Ectodermal cell (in vitro differentiated cells): ENCODE measurements at regions not wholly inside any gene's neighbourhood (a gene's known extent, or its start where the extent isn't known, plus 50 kb on each side); places are given as distances from the start of the nearest gene placed in this dataset.

Source experiments
- H3K27ac ChIP-seq: 2 replicates; pipeline ENCODE4 v1.7.0; 2013; ENCODE audit warnings: mild to moderate bottlenecking, low read depth, low read length; ENCODE audit not compliant: insufficient read depth, poor library complexity, severe bottlenecking
- H3K27me3 ChIP-seq: 2 replicates; pipeline ENCODE4 v1.7.0; 2013; ENCODE audit warnings: mild to moderate bottlenecking, low read length; ENCODE audit not compliant: insufficient read depth, control insufficient read depth, poor library complexity, severe bottlenecking
- H3K36me3 ChIP-seq: one replicate; pipeline ENCODE4 v1.7.0; 2013; ENCODE audit warnings: low read length; ENCODE audit not compliant: control insufficient read depth, insufficient read depth
- H3K4me1 ChIP-seq: one replicate; pipeline ENCODE4 v1.7.0; 2013; ENCODE audit warnings: low read length; ENCODE audit not compliant: control insufficient read depth, insufficient read depth
- H3K4me3 ChIP-seq: 2 replicates; pipeline ENCODE4 v1.7.0; 2013; ENCODE audit warnings: low read depth, low read length, control low read depth; ENCODE audit not compliant: insufficient read depth
- H3K9me3 ChIP-seq: 2 replicates; pipeline ENCODE4 v1.7.0; 2013; ENCODE audit warnings: mild to moderate bottlenecking, low read length, moderate library complexity; ENCODE audit not compliant: control insufficient read depth
- WGBS, 2 experiments: methylation state at CpG; one replicate each; pipeline ENCODE4 v1.1.7; 2013; ENCODE audit warnings: missing lambda C conversion rate in 2 of 2; 5-methylcytosine and 5-hydroxymethylcytosine counted together

DNA sequence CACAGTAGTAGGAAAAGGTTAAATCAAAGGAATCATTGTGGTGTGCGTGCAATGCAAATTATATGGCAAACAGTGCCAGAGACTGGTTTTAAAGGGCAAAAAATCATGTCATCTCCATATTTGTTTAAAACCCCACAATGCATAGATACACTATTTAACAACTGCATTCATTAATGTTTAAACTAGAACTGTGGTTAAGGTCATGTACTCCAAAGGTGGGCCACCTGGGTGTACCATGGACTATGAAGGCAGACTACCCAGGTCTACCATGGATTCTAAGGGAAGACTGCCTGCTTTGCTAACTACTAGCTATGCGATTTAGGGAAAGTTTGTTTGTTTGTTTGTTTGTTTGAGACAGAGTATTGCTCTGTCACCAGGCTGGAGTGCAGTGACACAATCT lies 356.3 kb downstream of the ZEB2 start:
- H3K36me3 ChIP-seq, result no peaks in the 10 kb centered on the region
- no peaks in the 10 kb centered on the region for H3K9me3 ChIP-seq
- no peak overlapping the region for H3K4me3 ChIP-seq
- H3K27me3 ChIP-seq, result no peaks in the 10 kb centered on the region
- H3K27ac ChIP-seq, result no peak overlapping the region
- 98 to 100% methylated on average over 2 of the region's 2 CpGs for WGBS, 2 experiments
- H3K4me1 ChIP-seq, result no peaks in the 10 kb centered on the region

DNA sequence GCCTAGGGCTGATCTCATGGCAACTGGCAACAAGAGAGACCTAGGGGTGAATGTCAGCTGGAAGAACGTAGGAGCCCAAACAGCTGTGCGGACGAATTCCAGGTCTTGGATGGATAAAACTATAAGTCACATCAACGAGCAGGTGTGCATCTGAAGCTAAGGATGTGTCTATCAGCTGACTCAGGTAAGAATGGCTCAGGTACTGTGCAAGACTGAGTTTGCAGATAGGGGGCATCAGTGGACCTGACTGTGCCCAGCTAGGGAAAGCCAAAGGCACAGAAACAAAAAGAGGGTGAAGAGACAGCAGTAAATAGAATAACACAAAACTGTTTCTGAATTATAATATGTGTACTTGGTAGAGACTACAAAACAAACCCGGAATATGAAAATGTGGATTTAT lies 357.3 kb downstream of the ZEB2 start:
- Histone ChIP-seq H3K4me3 (no peak overlapping the region), H3K36me3 (no peaks in the 10 kb centered on the region), H3K27me3 (no peaks in the 10 kb centered on the region), H3K9me3 (no peaks in the 10 kb centered on the region), H3K27ac (no peak overlapping the region), H3K4me1 (no peaks in the 10 kb centered on the region)
- WGBS, 2 experiments, result 86 to 88% methylated on average over 4 of the region's 5 CpGs

DNA sequence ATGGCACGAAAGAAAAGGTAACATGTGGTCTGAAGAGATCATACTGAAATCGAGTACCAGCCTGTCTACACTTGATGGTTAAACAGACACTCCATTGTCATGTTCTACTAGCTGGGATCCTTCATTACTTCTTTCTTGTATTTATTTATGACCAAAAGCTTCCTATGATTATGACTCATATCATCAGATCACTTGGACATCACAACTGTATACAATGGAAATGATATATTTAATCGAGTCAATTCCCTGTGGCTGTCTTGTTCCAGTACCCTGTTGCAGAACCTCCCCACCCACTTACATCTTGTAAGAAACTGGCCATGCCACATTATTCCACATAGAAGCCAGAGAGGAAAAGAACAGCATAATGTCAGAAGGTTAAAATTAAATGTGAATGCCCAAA lies 358.9 kb downstream of the ZEB2 start:
- Histone ChIP-seq H3K36me3 (no peaks in the 10 kb centered on the region), H3K27ac (no peak overlapping the region), H3K4me1 (no peaks in the 10 kb centered on the region), H3K4me3 (no peak overlapping the region), H3K27me3 (no peaks in the 10 kb centered on the region), H3K9me3 (no peaks in the 10 kb centered on the region)
- WGBS, 2 experiments, result 98 to 100% methylated on average over 3 of the region's 3 CpGs

DNA sequence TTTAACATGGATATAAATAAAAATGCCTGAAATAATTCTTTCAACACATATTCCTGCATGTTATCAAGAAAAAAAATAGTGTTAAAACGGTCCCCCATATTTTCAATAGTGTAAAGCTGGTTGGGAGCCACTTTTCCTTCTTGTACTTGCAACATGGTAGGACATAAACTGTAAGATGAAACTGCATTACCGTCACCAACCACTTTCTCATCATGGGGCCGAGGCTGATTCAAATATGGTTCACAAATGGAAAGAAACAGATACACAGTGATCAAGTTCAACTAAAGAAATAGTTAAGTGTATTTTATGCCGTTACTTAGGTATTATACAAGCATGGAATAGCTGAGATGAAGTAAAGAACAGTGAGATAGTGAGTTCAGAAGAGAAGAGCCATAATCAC lies 360.7 kb downstream of the ZEB2 start:
- Histone ChIP-seq H3K27ac (no peak overlapping the region), H3K36me3 (no peaks in the 10 kb centered on the region), H3K27me3 (no peaks in the 10 kb centered on the region), H3K4me1 (no peaks in the 10 kb centered on the region), H3K9me3 (no peaks in the 10 kb centered on the region), H3K4me3 (no peak overlapping the region)
- 90 to 96% methylated on average over 4 of the region's 4 CpGs for WGBS, 2 experiments

DNA sequence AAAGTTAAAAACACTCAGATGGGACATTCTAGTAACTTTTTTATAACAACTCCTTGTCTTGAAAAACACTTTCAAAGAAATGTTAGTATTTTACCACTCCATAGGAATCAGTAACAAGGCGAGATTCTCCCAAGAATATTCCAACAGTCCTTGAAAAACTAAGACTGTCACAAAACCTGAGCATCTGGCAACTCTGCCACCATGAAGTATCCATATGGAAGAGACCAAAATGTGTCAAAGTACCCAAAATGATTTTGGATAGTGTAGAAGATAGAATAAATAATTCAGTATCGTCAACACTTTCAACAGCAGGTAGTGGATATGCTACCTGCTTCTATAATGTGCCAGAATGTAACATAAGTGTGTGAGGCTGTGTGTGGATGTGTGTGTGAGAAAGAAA lies 361.8 kb downstream of the ZEB2 start:
- Histone ChIP-seq H3K36me3 (no peaks in the 10 kb centered on the region), H3K27me3 (no peaks in the 10 kb centered on the region)
- WGBS, 2 experiments, result 93 to 95% methylated on average over 2 of the region's 2 CpGs

DNA sequence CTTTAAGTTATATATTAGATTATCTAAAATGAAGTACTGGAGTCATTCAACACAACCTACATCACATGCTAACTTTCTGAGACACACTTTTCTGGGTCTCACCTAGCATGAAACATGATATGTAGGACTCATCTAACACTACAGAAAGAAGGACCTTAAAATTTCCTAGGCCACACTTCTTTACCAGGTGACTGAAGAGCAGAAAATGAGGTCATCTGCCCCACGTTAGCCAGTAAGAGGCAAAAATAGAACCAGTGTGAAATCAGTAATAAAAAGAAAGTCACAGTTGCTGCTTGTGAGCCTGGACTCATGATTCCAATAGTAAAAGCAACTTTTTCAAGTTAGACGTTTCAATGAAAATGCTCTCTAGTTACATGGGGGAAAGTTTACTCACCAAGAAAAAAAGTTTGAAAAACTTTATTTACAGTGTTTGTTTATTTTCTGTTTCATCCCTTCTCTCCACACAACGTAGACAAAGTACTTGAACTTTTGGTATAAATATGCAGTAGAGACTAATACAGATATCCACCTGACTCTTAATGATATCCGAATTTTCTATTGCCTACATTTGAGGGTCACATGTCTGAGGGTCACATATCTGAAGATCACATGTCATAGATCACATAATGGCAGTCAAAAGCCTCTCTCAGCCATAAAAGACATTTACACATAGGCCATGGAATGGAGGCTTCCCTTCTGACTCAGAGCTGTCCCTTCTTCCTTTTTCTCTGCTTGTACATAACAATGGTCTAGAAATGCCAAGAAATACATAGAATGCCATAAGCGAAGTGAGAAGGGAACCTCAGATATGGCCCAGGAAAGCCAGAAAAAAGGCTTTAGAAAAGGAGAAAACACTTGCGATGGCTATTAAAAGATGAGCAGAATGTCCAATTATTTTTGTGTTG lies 362.9 kb downstream of the ZEB2 start:
- no peaks in the 10 kb centered on the region for H3K27me3 ChIP-seq
- H3K4me1 ChIP-seq, result no peaks in the 10 kb centered on the region
- no peak overlapping the region for H3K27ac ChIP-seq
- H3K36me3 ChIP-seq, result no peaks in the 10 kb centered on the region
- H3K4me3 ChIP-seq, result no peak overlapping the region
- WGBS, 2 experiments, result 91 to 92% methylated on average over 5 of the region's 6 CpGs
- no peaks in the 10 kb centered on the region for H3K9me3 ChIP-seq

More for the DNA sequence above, 361.8 kb downstream of the ZEB2 start:
- H3K4me3 ChIP-seq, result no peak overlapping the region
- no peaks in the 10 kb centered on the region for H3K9me3 ChIP-seq
- no peak overlapping the region for H3K27ac ChIP-seq
- H3K4me1 ChIP-seq, result no peaks in the 10 kb centered on the region

DNA sequence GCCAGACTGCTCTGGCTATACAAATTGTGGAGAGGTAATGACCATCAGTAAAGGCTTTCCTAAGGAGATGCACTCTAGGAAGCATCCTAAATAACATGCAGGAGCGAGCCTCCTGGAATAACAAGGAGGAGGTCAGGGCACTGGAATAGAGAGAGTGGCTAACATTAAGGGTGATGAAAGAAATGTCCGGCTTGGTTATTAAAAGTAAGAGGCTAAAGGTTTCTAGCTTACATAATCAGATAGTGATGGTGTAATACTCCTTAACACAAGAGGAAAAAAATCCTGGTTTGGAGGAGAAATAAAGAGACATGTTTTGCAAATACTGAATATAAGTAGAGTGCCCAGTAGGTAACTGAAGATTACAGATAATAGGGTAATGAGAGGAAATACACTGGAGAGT lies 365.7 kb downstream of the ZEB2 start:
- no peak overlapping the region for H3K27ac ChIP-seq
- no peaks in the 10 kb centered on the region for H3K9me3 ChIP-seq
- no peak overlapping the region for H3K4me3 ChIP-seq
- WGBS, 2 experiments, result 97 to 100% methylated on average over 2 of the region's 2 CpGs
- H3K36me3 ChIP-seq, result no peaks in the 10 kb centered on the region
- no peaks in the 10 kb centered on the region for H3K4me1 ChIP-seq
- no peaks in the 10 kb centered on the region for H3K27me3 ChIP-seq

DNA sequence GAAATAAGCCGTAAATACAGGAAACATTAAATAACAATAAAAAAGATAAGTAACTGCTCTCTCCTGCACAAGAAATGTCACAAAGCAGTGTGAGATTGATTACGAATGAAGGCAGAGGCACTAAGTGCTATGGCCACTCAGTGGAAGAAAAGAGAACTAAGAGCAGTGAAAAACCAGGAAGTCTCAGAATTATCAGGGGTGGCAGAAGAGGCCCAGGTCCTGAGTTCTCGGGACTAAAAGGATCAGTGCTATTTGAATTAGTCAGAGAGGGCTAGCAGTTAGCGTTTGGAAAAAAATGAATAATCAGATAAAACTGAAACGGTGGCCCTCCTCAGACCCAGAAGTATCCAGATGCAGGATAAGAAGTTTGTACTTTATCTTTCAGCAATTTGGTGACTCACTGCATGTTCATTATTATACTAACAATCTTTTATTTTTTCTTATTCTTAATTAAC lies 367.1 kb downstream of the ZEB2 start:
- H3K4me3 ChIP-seq, result no peak overlapping the region
- no peak overlapping the region for H3K27ac ChIP-seq
- no peaks in the 10 kb centered on the region for H3K4me1 ChIP-seq
- no peaks in the 10 kb centered on the region for H3K9me3 ChIP-seq
- H3K27me3 ChIP-seq, result no peaks in the 10 kb centered on the region
- WGBS, 2 experiments, result 78 to 87% methylated on average over 4 to 5 of the region's 5 CpGs
- H3K36me3 ChIP-seq, result no peaks in the 10 kb centered on the region

DNA sequence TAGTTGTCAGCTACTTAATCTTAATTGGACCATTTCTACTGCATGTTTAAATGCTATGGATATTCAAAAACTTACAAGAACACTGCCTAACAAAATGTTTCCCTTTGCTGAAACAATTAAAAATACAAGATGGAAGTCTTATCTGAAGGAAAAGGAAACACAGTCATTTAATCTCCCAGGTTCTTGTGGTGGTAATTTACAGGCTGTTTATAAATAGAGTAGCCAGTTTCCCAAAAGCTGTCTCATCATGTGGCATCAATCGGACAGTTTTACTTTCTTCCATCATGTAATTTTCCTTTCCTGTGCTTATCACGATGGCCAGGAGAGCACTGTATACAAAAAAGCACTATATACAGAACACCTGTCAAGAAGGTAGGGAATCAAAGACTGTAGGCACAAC lies 368.1 kb downstream of the ZEB2 start:
- H3K9me3 ChIP-seq, result no peaks in the 10 kb centered on the region
- no peak overlapping the region for H3K27ac ChIP-seq
- WGBS, 2 experiments, result 92 to 93% methylated on average over 2 of the region's 2 CpGs

DNA sequence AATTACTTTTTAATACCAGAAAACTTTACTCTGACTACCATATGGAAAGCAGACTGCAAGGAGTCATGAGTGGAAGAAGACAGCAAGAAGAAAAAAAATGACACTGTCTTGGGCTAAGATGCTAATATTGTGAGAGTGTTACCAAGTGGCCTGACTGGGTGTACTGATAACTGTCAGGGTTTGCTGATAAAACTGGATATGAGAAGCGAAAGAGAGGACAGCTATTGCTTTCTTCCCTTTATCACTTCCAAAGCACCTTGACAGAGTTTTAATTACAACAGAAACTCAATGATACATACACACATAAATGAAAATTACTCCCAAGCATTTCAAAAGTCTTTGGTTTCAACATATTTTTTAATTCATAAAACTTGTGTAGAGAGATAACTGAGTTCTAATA lies 368.5 kb downstream of the ZEB2 start:
- H3K9me3 ChIP-seq, result no peaks in the 10 kb centered on the region
- 89 to 90% methylated on average over 1 of the region's 1 CpG for WGBS, 2 experiments
- no peak overlapping the region for H3K27ac ChIP-seq
- no peaks in the 10 kb centered on the region for H3K36me3 ChIP-seq
- no peak overlapping the region for H3K4me3 ChIP-seq
- H3K27me3 ChIP-seq, result no peaks in the 10 kb centered on the region
- no peaks in the 10 kb centered on the region for H3K4me1 ChIP-seq

More for the DNA sequence above, 368.1 kb downstream of the ZEB2 start:
- Histone ChIP-seq H3K27me3 (no peaks in the 10 kb centered on the region), H3K4me1 (no peaks in the 10 kb centered on the region), H3K36me3 (no peaks in the 10 kb centered on the region), H3K4me3 (no peak overlapping the region)
